Urothelium cell line (cell line): ENCODE measurements at regions not wholly inside any gene's neighbourhood (a gene's known extent, or its start where the extent isn't known, plus 50 kb on each side); places are given as distances from the start of the nearest gene placed in this dataset.
"Not testable (repeated sequence)": the region's sequence is repeated elsewhere in the genome, so short reads cannot be mapped to it uniquely, and the experiment has no call there.

Source experiments
- DNase-seq: peaks from one replicate; pipeline ENCODE4 v3.0.0; 2011; ENCODE audit warnings: low spot score, mixed read lengths
- FAIRE-seq: peaks from 2 replicates; lab custom pipeline; 2011; peaks lifted over from hg19 to GRCh38; lab: Jason Lieb, UNC

- DNase-seq = no peak
- no peak for FAIRE-seq
Measured at GRCh38 chr5:109630093-109630492, 59.6 kb upstream of the MAN2A1 start.

GRCh38 chr5:109628591-109628990, 61.1 kb upstream of the MAN2A1 start:
- no peak for FAIRE-seq
- DNase-seq = no peak

- not testable (repeated sequence) for FAIRE-seq, DNase-seq
Measured at GRCh38 chr5:109621266-109621665, 68.5 kb upstream of the MAN2A1 start.

GRCh38 chr5:109620651-109621050, 69.1 kb upstream of the MAN2A1 start:
- DNase-seq (no peak), FAIRE-seq (no peak)

GRCh38 chr5:109619606-109620005, 70.1 kb upstream of the MAN2A1 start:
- no peak for FAIRE-seq
- DNase-seq = no peak

GRCh38 chr5:109619021-109619460, 70.7 kb upstream of the MAN2A1 start:
- FAIRE-seq = no peak
- no peak for DNase-seq

- DNase-seq = no peak
- no peak for FAIRE-seq
Measured at GRCh38 chr5:109614981-109615380, 74.7 kb upstream of the MAN2A1 start.

- DNase-seq = no peak
- FAIRE-seq = no peak
Measured at GRCh38 chr5:109614301-109614700, 75.4 kb upstream of the MAN2A1 start.

GRCh38 chr5:109612278-109612905, 77.3 kb upstream of the MAN2A1 start:
- DNase-seq (no peak), FAIRE-seq (no peak)

- no peak for DNase-seq
- no peak for FAIRE-seq
Measured at GRCh38 chr5:109611505-109611904, 78.2 kb upstream of the MAN2A1 start.

GRCh38 chr5:109611061-109611460, 78.7 kb upstream of the MAN2A1 start:
- FAIRE-seq (no peak), DNase-seq (no peak)

- no peak for FAIRE-seq
- DNase-seq = no peak
Measured at GRCh38 chr5:109610581-109610980, 79.1 kb upstream of the MAN2A1 start.

- DNase-seq (no peak), FAIRE-seq (no peak)
Measured at GRCh38 chr5:109605207-109605730, 84.5 kb upstream of the MAN2A1 start.

GRCh38 chr5:109604758-109605157, 85.0 kb upstream of the MAN2A1 start:
- FAIRE-seq (no peak), DNase-seq (no peak)

- FAIRE-seq = no peak
- no peak for DNase-seq
Measured at GRCh38 chr5:109601736-109602135, 88.0 kb upstream of the MAN2A1 start.

- FAIRE-seq = no peak
- no peak for DNase-seq
Measured at GRCh38 chr5:109597893-109598292, 91.8 kb upstream of the MAN2A1 start.

- FAIRE-seq (no peak), DNase-seq (no peak)
Measured at GRCh38 chr5:109594217-109594616, 95.5 kb upstream of the MAN2A1 start.

- FAIRE-seq (no peak), DNase-seq (no peak)
Measured at GRCh38 chr5:109590799-109591198, 98.9 kb upstream of the MAN2A1 start.

GRCh38 chr5:109589986-109590385, 99.7 kb upstream of the MAN2A1 start:
- FAIRE-seq (no peak), DNase-seq (no peak)

GRCh38 chr5:109589239-109589638, 100.5 kb upstream of the MAN2A1 start:
- DNase-seq (no peak), FAIRE-seq (no peak)

GRCh38 chr5:109588281-109589035, 101.3 kb upstream of the MAN2A1 start:
- FAIRE-seq = no peak
- DNase-seq = no peak

- FAIRE-seq = no peak
Measured at GRCh38 chr5:109584986-109585599, 104.6 kb upstream of the MAN2A1 start.

More at GRCh38 chr5:109584986-109585599, 104.6 kb upstream of the MAN2A1 start:
- no peak for DNase-seq
